ENCODE measurements at regions not wholly inside any gene's neighbourhood (a gene's known extent, or its start where the extent isn't known, plus 50 kb on each side); places are given as distances from the start of the nearest gene placed in this dataset.
A peak's percentile ranks its signal among the peaks of the same experiment; 100 is the strongest.

GRCh38 chr5:61279725-61280124 lies 52.3 kb upstream of the ZSWIM6 start:
- Histone ChIP-seq H3K4me3 (ENCODE audit: low read depth, low read length) (no peak overlapping the region), H3K27ac (ENCODE audit: low read depth, low read length) (no peak overlapping the region), H3K9me3 (ENCODE audit: control insufficient read depth, insufficient read depth, low read length) (no peaks in the 10 kb centered on the region), H3K27me3 (ENCODE audit: control insufficient read depth, insufficient read depth, low read length) (no peaks in the 10 kb centered on the region)
- no peak for TF ChIP-seq CTCF (IDR thresholded peaks at IDR 0.05; ENCODE audit: low read depth, low read length)
- CTCF ChIA-PET = no interaction called here
- DNase-seq (ENCODE audit: low read depth, low spot score) = no peak
- POLR2A ChIA-PET = interaction anchor here (1.4 kb wide), 1 partner anchor 52 kb away, joined by 6 read pairs; the partner anchor contains the start of gene ZSWIM6

DNA sequence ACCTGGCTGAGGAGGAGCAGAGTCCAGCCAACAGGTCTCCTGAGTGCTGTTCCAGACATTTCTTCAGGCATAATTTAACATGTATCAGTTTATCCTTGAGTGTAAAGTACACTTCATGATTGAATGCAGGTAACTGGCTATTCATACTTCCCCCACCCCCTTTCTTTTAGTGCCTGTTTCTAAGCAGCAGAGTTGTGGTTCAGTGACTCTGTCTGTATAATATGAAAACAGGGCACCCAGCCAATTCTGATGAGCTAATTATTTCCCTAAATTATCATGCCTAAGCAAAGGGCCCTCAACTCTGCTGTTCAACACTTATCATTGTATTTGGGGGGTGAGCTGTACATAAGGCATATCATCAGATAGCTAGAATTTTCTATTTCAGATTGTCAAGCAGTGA lies 51.9 kb upstream of the ZSWIM6 start:
- DNase-seq (ENCODE audit: low read depth, low spot score) = peak; percentile 64
- Histone ChIP-seq H3K4me3 (ENCODE audit: low read depth, low read length) (no peak overlapping the region), H3K27me3 (ENCODE audit: control insufficient read depth, insufficient read depth, low read length) (no peaks in the 10 kb centered on the region), H3K27ac (ENCODE audit: low read depth, low read length) (no peak overlapping the region), H3K9me3 (ENCODE audit: control insufficient read depth, insufficient read depth, low read length) (no peaks in the 10 kb centered on the region)
- TF ChIP-seq CTCF (IDR thresholded peaks at IDR 0.05; ENCODE audit: low read depth, low read length) = no peak
- CTCF ChIA-PET = no interaction called here
- POLR2A ChIA-PET = interaction anchor here (1.4 kb wide), 1 partner anchor 51 kb away, joined by 6 read pairs; the partner anchor contains the start of gene ZSWIM6

DNA sequence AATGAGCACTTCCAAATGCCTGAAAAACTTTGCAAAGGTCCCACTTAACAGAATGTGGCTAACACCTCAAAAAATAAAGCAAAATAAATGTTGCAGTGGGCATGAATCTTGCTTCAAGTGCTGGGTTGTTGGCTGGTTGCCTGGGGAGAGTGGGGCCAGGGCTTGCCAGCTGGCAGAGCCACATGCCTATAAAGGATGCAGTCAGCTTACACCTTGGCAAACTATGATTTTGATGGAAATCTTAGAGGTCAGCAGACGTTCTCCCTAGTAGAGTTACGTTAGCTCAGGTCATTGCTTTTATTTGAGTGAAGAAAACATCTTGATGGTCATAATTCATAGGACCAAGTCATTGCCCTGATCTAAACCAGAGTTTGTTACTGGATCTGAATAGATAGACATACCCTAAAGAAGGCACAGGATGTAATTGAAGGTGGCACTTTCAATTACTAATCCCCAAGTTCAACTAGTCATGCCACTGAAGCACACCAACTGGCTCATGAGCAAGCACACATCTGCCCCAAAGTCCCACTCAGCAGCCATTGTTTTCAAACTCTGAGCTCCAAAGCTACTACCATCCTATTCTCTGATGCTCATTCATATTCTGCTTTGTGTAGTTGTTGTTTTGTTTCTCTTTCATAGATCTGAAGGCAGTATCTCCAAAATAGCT lies 51.2 kb upstream of the ZSWIM6 start:
- CTCF ChIA-PET = no interaction called here
- H3K9me3 ChIP-seq (ENCODE audit: control insufficient read depth, insufficient read depth, low read length) = no peaks in the 10 kb centered on the region
- no peak overlapping the region for H3K27ac ChIP-seq (ENCODE audit: low read depth, low read length)

GRCh38 chr5:61281686-61282085 lies 50.4 kb upstream of the ZSWIM6 start:
- Histone ChIP-seq H3K27ac (ENCODE audit: low read depth, low read length) (no peak overlapping the region), H3K9me3 (ENCODE audit: control insufficient read depth, insufficient read depth, low read length) (no peaks in the 10 kb centered on the region), H3K27me3 (ENCODE audit: control insufficient read depth, insufficient read depth, low read length) (no peaks in the 10 kb centered on the region), H3K4me3 (ENCODE audit: low read depth, low read length) (no peak overlapping the region)
- CTCF ChIA-PET = no interaction called here
- POLR2A ChIA-PET = no interaction called here
- no peak for TF ChIP-seq CTCF (IDR thresholded peaks at IDR 0.05; ENCODE audit: low read depth, low read length)
- DNase-seq (ENCODE audit: low read depth, low spot score) = no peak

More for the DNA sequence above, 51.2 kb upstream of the ZSWIM6 start:
- Histone ChIP-seq H3K4me3 (ENCODE audit: low read depth, low read length) (no peak overlapping the region), H3K27me3 (ENCODE audit: control insufficient read depth, insufficient read depth, low read length) (no peaks in the 10 kb centered on the region)
- no peak for DNase-seq (ENCODE audit: low read depth, low spot score)
- no peak for TF ChIP-seq CTCF (IDR thresholded peaks at IDR 0.05; ENCODE audit: low read depth, low read length)
- POLR2A ChIA-PET = interaction anchor here (1.4 kb wide), 1 partner anchor 50 kb away, joined by 6 read pairs; the partner anchor contains the start of gene ZSWIM6

Measured in AG04450 (cell line).